Activated T-cell treated with anti-CD3 and anti-CD28 coated beads, Interleukin-2, amount 50 U/mL, for 72 hours (primary cell): ENCODE measurements at regions not wholly inside any gene's neighbourhood (a gene's known extent, or its start where the extent isn't known, plus 50 kb on each side); places are given as distances from the start of the nearest gene placed in this dataset.

ENCODE experiments used
- ATAC-seq, 2 donors: fragments of 150-1000 bp; cut with Tn5 transposase; replicated peaks in 1 of 2; 2 replicates each; pipeline ENCODE4 v1.10.0; 2021; ENCODE audit warnings: moderate library complexity in 2 of 2, mild to moderate bottlenecking in 1 of 2
- DNase-seq, 2 donors: peaks; one replicate each; pipeline ENCODE4 v3.0.0; 2021 to 2022; ENCODE audit warnings: mixed read lengths in 1 of 2
- H3K27ac Mint-ChIP-seq: one replicate; pipeline ENCODE4 v1.8.0; 2022; ENCODE audit warnings: mild to moderate bottlenecking, moderate library complexity, mixed read lengths
- H3K27me3 Mint-ChIP-seq: one replicate; pipeline ENCODE4 v1.8.0; 2022; ENCODE audit warnings: low read depth, mixed read lengths
- H3K36me3 Mint-ChIP-seq, 2 donors: one replicate each; pipeline ENCODE4 v1.8.0; 2022; ENCODE audit warnings: mixed read lengths in 2 of 2, mild to moderate bottlenecking in 1 of 2; ENCODE audit not compliant: insufficient read depth in 2 of 2
- H3K4me1 Mint-ChIP-seq: one replicate; pipeline ENCODE4 v1.8.0; 2022; ENCODE audit warnings: low read depth, mixed read lengths
- H3K4me3 Mint-ChIP-seq, 2 donors: one replicate each; pipeline ENCODE4 v1.8.0; 2022; ENCODE audit warnings: mild to moderate bottlenecking in 2 of 2, mixed read lengths in 2 of 2, moderate library complexity in 2 of 2
- H3K9me3 Mint-ChIP-seq, 2 donors: one replicate each; pipeline ENCODE4 v1.8.0; 2022; ENCODE audit warnings: mixed read lengths in 2 of 2

DNA sequence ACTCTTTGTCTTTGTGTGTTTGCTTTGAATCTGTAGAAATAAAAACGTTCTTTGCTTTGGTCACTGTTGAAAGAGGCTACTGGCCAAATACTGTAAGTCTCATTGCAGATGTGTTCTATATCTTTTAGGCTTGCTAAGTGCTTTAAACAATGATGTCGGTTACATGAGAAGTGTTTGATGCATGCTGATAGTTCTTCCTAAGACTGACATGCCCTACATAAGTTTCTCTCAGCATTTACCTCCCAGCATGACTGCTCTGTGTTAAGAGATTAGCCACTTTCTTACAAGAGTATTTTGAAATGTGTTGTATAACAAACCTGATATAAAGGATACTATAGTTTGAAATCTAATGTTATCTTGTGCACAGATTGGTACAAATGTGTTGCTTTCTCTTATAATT is 1088.7 kb downstream of the NSUN3 start:
- no peak overlapping the region for H3K27ac Mint-ChIP-seq
- DNase-seq = no peak
- H3K36me3 Mint-ChIP-seq = peaks cover 0 to 2% of the 10 kb centered on the region in 2 donors
- H3K27me3 Mint-ChIP-seq = no peaks in the 10 kb centered on the region
- H3K9me3 Mint-ChIP-seq = peaks cover 5 to 8% of the 10 kb centered on the region in 2 donors
- H3K4me3 Mint-ChIP-seq = no peak overlapping the region
- ATAC-seq = no peak
- H3K4me1 Mint-ChIP-seq = no peaks in the 10 kb centered on the region

DNA sequence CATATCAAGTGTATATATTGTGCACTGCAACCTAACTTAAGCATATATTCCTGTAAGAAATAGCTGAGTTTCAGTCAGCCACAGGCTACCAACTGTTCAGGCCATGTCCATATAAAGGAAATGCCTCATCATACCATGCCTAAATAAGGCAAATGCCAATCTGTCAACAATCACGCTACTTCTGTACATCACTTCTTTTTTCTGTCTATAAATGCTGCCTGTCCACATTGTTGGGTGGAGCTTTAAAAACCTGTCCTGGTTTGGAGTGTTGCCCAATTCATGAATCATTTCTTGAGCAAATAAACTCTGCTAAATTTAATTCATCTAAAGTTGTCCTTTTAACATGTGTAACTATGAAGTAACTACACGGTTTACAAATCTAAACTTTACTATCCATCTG is 1091.9 kb downstream of the NSUN3 start:
- Mint-ChIP-seq H3K4me1 (no peaks in the 10 kb centered on the region), H3K27me3 (no peaks in the 10 kb centered on the region), H3K27ac (no peak overlapping the region), H3K9me3 (peaks cover 6 to 13% of the 10 kb centered on the region in 2 donors), H3K36me3 (no peaks in the 10 kb centered on the region), H3K4me3 (no peak overlapping the region)
- ATAC-seq (no peak), DNase-seq (no peak)

DNA sequence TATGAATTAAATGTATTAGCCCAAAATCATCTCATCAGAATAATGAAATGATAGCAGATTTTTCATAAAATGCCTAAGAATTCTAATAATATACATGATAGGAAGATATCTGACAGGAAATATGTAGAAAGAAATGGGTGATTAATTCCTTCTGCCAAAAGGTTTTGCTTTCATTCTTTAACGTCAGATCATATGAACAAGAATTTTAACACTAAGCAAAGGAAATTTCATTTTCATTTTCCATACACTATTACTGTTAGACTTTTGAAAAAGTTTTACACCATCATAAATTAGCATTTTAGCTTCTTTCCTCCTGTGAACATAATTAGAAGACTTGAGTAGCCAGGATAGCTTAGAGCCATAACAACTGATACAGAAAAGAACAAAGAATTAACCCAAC is 1099.9 kb downstream of the NSUN3 start:
- H3K4me1 Mint-ChIP-seq = no peaks in the 10 kb centered on the region

GRCh38 chr3:95167748-95168147 is 1104.9 kb downstream of the NSUN3 start:
- H3K4me3 Mint-ChIP-seq = no peak overlapping the region
- H3K4me1 Mint-ChIP-seq = no peaks in the 10 kb centered on the region
- H3K9me3 Mint-ChIP-seq = peaks cover 3 to 11% of the 10 kb centered on the region in 2 donors
- H3K36me3 Mint-ChIP-seq = no peaks in the 10 kb centered on the region
- ATAC-seq = no peak
- H3K27ac Mint-ChIP-seq = no peak overlapping the region
- DNase-seq = no peak
- no peaks in the 10 kb centered on the region for H3K27me3 Mint-ChIP-seq

More for the DNA sequence above, 1099.9 kb downstream of the NSUN3 start:
- Mint-ChIP-seq H3K9me3 (peaks cover 4 to 8% of the 10 kb centered on the region in 2 donors), H3K27me3 (no peaks in the 10 kb centered on the region), H3K27ac (no peak overlapping the region), H3K36me3 (no peaks in the 10 kb centered on the region), H3K4me3 (no peak overlapping the region)
- ATAC-seq = no peak
- DNase-seq = no peak

DNA sequence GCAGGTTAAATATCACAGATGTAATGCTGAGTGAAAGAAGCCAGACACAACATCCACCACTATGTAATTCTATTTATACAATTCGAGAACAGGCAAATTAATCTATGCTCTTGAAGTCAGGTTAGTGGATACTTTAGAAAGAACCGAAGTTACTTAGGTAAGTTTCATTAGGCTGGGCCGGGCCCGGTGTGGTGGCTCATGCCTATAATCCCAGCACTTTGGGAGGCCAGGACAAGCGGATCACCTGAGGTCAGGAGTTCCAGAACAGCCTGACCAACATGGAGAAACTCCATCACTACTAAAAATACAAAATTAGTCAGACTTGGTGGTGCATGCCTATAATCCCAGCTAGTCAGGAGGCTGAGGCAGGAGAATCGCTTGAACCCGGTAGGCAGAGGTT is 1105.7 kb downstream of the NSUN3 start:
- no peak for ATAC-seq
- DNase-seq = no peak
- no peak overlapping the region for H3K27ac Mint-ChIP-seq
- peaks cover 3 to 11% of the 10 kb centered on the region in 2 donors for H3K9me3 Mint-ChIP-seq
- H3K4me3 Mint-ChIP-seq = no peak overlapping the region
- H3K4me1 Mint-ChIP-seq = no peaks in the 10 kb centered on the region
- H3K36me3 Mint-ChIP-seq = no peaks in the 10 kb centered on the region
- no peaks in the 10 kb centered on the region for H3K27me3 Mint-ChIP-seq

GRCh38 chr3:95172164-95172943 is 1109.5 kb downstream of the NSUN3 start:
- Mint-ChIP-seq H3K36me3 (no peaks in the 10 kb centered on the region), H3K9me3 (peaks cover 2 to 9% of the 10 kb centered on the region in 2 donors), H3K27ac (no peak overlapping the region), H3K4me3 (no peak overlapping the region), H3K27me3 (no peaks in the 10 kb centered on the region), H3K4me1 (no peaks in the 10 kb centered on the region)
- DNase-seq = no peak
- no peak for ATAC-seq

- Mint-ChIP-seq H3K9me3 (peaks cover 0 to 9% of the 10 kb centered on the region in 2 donors), H3K4me1 (no peaks in the 10 kb centered on the region), H3K27ac (no peak overlapping the region), H3K4me3 (no peak overlapping the region), H3K36me3 (no peaks in the 10 kb centered on the region), H3K27me3 (no peaks in the 10 kb centered on the region)
- DNase-seq (no peak), ATAC-seq (no peak)
Measured at GRCh38 chr3:95177096-95177495, 1114.2 kb downstream of the NSUN3 start.

DNA sequence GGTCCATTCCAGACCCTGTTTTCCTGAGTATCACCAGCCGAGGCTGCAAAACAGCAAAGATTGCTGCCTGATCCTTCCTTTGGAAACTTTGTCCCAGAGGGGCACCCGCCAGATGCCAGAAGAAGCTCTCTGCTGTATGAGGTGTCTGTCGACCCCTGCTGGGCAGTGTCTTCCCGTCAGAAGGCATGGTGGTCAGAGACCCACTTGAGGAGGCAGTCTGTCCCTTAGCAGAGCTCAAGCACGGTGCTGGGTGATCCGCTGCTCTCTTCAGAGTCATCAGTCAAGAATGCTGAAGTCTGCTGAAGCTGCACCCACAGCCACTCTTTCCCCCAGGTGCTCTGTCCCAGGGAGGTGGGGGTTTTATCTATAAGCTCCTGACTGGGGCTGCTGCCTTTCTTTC is 1121.2 kb downstream of the NSUN3 start:
- no peak overlapping the region for H3K4me3 Mint-ChIP-seq
- no peaks in the 10 kb centered on the region for H3K27me3 Mint-ChIP-seq
- H3K9me3 Mint-ChIP-seq = peaks cover 3 to 18% of the 10 kb centered on the region in 2 donors
- no peak overlapping the region for H3K27ac Mint-ChIP-seq
- H3K36me3 Mint-ChIP-seq = no peaks in the 10 kb centered on the region
- ATAC-seq (no peak), DNase-seq (no peak)
- no peaks in the 10 kb centered on the region for H3K4me1 Mint-ChIP-seq

- no peak for DNase-seq
- no peaks in the 10 kb centered on the region for H3K4me1 Mint-ChIP-seq
- H3K4me3 Mint-ChIP-seq = no peak overlapping the region
- ATAC-seq = no peak
- H3K27me3 Mint-ChIP-seq = no peaks in the 10 kb centered on the region
- no peaks in the 10 kb centered on the region for H3K36me3 Mint-ChIP-seq
- H3K9me3 Mint-ChIP-seq = peaks cover 4 to 5% of the 10 kb centered on the region in 2 donors
- H3K27ac Mint-ChIP-seq = no peak overlapping the region
Measured at GRCh38 chr3:95189348-95189747, 1126.5 kb downstream of the NSUN3 start.

GRCh38 chr3:95197661-95198060 is 1134.8 kb downstream of the NSUN3 start:
- Mint-ChIP-seq H3K36me3 (no peaks in the 10 kb centered on the region), H3K27ac (no peak overlapping the region), H3K27me3 (no peaks in the 10 kb centered on the region), H3K4me3 (no peak overlapping the region), H3K4me1 (no peaks in the 10 kb centered on the region), H3K9me3 (peaks cover 5 to 8% of the 10 kb centered on the region in 2 donors)
- ATAC-seq (no peak), DNase-seq (no peak)

DNA sequence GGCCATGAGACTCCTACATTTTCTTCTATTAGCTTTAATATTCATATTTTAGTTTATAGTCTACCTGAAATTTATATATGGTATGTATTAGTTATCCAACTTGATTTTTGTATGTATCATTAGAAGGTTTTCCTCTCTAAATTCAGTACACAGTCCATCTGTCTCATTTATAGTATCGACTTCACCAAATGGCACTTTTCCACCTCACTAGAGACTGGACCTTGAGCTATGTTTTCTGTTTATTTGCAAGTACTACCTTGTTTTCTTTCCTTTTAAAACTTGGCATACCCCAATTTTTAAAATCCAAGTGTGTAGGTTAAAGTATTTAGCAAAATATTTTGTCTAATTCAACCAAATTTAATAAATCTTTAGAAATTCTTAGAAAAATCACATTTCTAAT is 1137.5 kb downstream of the NSUN3 start:
- Mint-ChIP-seq H3K27ac (no peak overlapping the region), H3K4me3 (no peak overlapping the region), H3K9me3 (peaks cover 10 to 16% of the 10 kb centered on the region in 2 donors), H3K36me3 (no peaks in the 10 kb centered on the region), H3K4me1 (no peaks in the 10 kb centered on the region), H3K27me3 (no peaks in the 10 kb centered on the region)
- ATAC-seq = no peak
- no peak for DNase-seq

DNA sequence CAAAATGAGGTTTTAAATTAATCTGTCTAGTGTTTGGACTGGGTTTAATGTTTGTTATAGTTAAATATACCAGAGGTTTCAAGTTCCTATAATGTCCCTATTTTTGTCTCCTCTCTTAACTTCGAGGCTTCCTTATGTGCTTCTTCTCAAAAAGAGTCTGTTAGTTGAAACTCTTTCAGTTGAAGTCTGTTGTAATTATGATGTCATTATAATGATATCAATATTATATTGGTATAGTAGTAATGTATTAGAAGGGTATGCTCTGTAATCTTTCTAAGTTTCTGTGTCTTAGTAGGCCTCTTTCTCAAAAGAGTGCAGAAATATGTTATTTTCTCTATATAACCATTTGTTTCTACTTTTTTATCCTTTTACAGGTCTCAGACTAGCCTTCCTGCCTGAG is 1148.0 kb downstream of the NSUN3 start:
- Mint-ChIP-seq H3K36me3 (no peaks in the 10 kb centered on the region), H3K9me3 (peaks cover 3 to 5% of the 10 kb centered on the region in 2 donors), H3K4me1 (no peaks in the 10 kb centered on the region), H3K27ac (no peak overlapping the region), H3K27me3 (no peaks in the 10 kb centered on the region), H3K4me3 (no peak overlapping the region)
- DNase-seq (no peak), ATAC-seq (no peak)

DNA sequence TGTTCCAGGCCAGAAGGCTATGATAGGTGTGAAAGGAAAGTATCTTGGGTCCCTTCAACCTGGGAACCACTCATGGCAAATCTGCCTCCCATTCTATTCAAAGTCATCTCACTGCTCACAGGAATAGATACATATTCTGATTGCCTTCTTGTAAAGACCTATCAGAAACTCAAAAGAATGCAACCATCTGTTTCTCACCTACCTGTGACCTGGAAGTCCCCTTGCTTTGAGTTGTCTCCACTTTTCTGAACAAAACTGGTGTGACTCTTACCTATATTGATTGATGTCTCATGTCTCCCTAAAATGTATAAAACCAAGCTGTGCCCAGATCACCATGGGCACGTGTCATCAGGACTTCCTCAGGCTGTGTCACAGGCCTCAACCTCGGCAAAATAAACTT is 1149.3 kb downstream of the NSUN3 start:
- no peaks in the 10 kb centered on the region for H3K4me1 Mint-ChIP-seq
- no peak for ATAC-seq
- no peak overlapping the region for H3K27ac Mint-ChIP-seq
- no peak overlapping the region for H3K4me3 Mint-ChIP-seq
- DNase-seq = no peak
- H3K27me3 Mint-ChIP-seq = no peaks in the 10 kb centered on the region
- no peaks in the 10 kb centered on the region for H3K36me3 Mint-ChIP-seq
- H3K9me3 Mint-ChIP-seq = peaks cover 2 to 5% of the 10 kb centered on the region in 2 donors

- no peak overlapping the region for H3K27ac Mint-ChIP-seq
- no peaks in the 10 kb centered on the region for H3K4me1 Mint-ChIP-seq
- H3K27me3 Mint-ChIP-seq = no peaks in the 10 kb centered on the region
- no peaks in the 10 kb centered on the region for H3K36me3 Mint-ChIP-seq
- H3K4me3 Mint-ChIP-seq = no peak overlapping the region
- no peak for DNase-seq
- ATAC-seq = no peak
- H3K9me3 Mint-ChIP-seq = peaks cover 7 to 8% of the 10 kb centered on the region in 2 donors
Measured at GRCh38 chr3:95215437-95215957, 1152.6 kb downstream of the NSUN3 start.
